ENCODE measurements at regions not wholly inside any gene's neighbourhood (a gene's known extent, or its start where the extent isn't known, plus 50 kb on each side); places are given as distances from the start of the nearest gene placed in this dataset.

DNA sequence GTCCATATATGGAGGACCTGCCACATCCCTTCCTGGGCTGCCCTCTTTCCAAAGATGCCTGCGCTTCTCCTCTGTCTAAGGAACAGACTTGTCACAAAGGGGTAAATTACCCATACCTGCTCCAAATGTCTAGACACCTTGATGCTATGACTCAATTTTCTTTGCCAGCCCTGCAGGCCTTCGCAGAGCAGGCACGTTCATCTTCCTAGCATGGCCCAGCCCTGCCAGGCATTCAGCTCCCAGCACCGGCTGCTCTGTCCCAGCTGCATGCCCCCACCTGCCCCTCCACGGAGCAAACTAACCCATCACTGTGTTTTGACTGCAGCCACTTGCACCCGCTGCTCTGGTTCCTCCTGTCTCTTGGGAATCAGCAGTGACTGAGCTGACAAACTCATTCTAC, 526.1 kb downstream of the MIAT start:
- Histone ChIP-seq H3K27ac (no peak overlapping the region), H3K27me3 (no peaks in the 10 kb centered on the region), H3K4me3 (no peak overlapping the region), H3K36me3 (no peaks in the 10 kb centered on the region), H3K9me3 (no peaks in the 10 kb centered on the region), H3K4me1 (no peaks in the 10 kb centered on the region)
- TF ChIP-seq EP300 (IDR thresholded peaks at IDR 0.05) (no peak), POLR2A (IDR thresholded peaks at IDR 0.05) (no peak), POLR2AphosphoS5 (IDR thresholded peaks at IDR 0.05) (no peak)
- TF ChIP-seq, protein P1, sequence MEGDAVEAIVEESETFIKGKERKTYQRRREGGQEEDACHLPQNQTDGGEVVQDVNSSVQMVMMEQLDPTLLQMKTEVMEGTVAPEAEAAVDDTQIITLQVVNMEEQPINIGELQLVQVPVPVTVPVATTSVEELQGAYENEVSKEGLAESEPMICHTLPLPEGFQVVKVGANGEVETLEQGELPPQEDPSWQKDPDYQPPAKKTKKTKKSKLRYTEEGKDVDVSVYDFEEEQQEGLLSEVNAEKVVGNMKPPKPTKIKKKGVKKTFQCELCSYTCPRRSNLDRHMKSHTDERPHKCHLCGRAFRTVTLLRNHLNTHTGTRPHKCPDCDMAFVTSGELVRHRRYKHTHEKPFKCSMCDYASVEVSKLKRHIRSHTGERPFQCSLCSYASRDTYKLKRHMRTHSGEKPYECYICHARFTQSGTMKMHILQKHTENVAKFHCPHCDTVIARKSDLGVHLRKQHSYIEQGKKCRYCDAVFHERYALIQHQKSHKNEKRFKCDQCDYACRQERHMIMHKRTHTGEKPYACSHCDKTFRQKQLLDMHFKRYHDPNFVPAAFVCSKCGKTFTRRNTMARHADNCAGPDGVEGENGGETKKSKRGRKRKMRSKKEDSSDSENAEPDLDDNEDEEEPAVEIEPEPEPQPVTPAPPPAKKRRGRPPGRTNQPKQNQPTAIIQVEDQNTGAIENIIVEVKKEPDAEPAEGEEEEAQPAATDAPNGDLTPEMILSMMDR (IDR thresholded peaks at IDR 0.05), result no peak
- 80 to 97% (median 86%) methylated on average over 4 to 6 of the region's 6 CpGs for WGBS, 5 donors
- intact Hi-C loops (cut with DNase I; ENCODE audit: low total_unique reads), result no loop called here
- DNase-seq, result no peak

DNA sequence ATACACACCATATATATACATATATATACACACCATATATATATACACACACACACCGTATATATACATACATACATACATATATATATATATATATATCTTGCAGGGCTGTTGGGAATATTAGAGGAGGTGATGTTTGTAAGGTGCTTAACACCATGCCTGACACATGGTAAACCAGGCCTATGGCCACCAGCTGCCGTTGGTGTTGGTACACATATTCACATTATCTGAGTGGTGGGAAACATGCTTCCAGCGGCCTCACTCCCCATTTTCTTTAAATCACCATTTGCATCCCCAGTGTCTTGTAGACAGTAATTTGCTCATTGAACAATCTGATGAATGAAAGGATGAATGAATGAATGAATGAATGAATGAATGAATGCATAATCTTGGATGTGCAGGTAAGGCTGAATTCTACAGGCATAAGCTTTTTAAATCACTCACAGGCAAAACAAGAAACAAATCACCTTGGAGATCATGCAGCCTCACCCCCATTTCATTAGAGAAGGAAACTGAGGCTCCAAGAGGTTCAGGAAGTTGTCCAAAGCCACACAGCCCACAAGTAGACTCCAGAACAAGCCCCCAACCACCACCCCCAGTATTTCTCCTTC, 527.8 kb downstream of the MIAT start:
- no peak overlapping the region for H3K27ac ChIP-seq
- H3K27me3 ChIP-seq, result no peaks in the 10 kb centered on the region
- DNase-seq, result no peak
- H3K4me3 ChIP-seq, result no peak overlapping the region
- intact Hi-C loops (cut with DNase I; ENCODE audit: low total_unique reads), result no loop called here
- no peaks in the 10 kb centered on the region for H3K36me3 ChIP-seq
- H3K4me1 ChIP-seq, result no peaks in the 10 kb centered on the region
- 85 to 91% (median 89%) methylated on average over 3 of the region's 3 CpGs for WGBS, 5 donors
- TF ChIP-seq, protein P1 (IDR thresholded peaks at IDR 0.05), result no peak
- TF ChIP-seq POLR2A (IDR thresholded peaks at IDR 0.05), result no peak
- no peak for TF ChIP-seq POLR2AphosphoS5 (IDR thresholded peaks at IDR 0.05)
- TF ChIP-seq EP300 (IDR thresholded peaks at IDR 0.05), result no peak
- H3K9me3 ChIP-seq, result no peaks in the 10 kb centered on the region

DNA sequence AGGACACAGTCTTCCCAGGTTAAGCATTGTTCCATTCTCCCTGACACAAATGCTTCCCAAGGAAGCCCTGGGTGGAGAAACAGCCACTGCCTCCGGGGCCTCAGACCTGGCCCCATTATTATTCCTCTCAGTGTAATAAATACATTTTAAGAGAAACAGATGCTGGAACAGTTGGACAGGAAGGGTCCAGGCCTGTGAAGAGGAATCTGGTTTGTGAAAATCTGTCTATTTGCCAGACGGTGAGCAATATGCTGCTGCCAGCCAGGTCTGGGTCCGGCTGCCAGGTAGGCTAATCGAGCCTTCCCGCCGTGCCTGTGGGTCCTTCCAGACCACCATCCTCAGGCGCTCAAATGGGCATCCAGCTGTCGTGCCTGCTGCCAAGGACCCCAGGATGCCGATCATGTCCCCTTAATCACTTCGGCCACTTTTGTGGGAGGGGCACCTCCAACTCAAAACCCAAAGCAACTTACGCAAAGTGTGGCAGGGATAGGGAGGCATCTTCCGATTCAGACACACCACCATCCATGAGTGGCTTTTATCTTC, 528.4 kb downstream of the MIAT start:
- H3K36me3 ChIP-seq, result no peaks in the 10 kb centered on the region
- intact Hi-C loops (cut with DNase I; ENCODE audit: low total_unique reads), result no loop called here
- WGBS, 5 donors, result 84 to 89% (median 86%) methylated on average over 12 of the region's 12 CpGs
- no peaks in the 10 kb centered on the region for H3K27me3 ChIP-seq
- no peaks in the 10 kb centered on the region for H3K4me1 ChIP-seq
- TF ChIP-seq, protein P1 (IDR thresholded peaks at IDR 0.05), result no peak
- TF ChIP-seq POLR2A (IDR thresholded peaks at IDR 0.05) (no peak), POLR2AphosphoS5 (IDR thresholded peaks at IDR 0.05) (no peak)
- no peak overlapping the region for H3K4me3 ChIP-seq
- peaks cover 0 to 1% (median 0%) of the 10 kb centered on the region in 4 donors for H3K9me3 ChIP-seq
- no peak overlapping the region for H3K27ac ChIP-seq
- no peak for DNase-seq

DNA sequence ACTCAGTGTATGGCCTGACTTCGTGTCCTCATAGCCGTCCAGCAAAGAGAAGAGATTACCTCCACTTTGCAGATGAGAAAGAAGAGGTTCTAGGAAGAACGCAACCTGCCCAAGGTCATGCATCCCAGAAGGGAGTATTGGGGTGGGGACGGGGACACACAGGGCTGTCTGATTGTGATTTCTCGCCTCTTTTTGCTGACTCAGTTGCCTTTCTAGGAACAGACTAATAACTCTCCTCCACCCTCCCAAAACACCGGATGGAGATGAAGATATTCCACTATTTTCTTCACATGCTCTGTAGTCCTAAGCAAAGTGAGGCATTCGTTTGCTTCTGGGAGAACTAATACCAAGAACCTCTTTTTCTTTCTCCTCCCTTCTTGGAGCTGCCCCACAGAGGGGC, 529.3 kb downstream of the MIAT start:
- DNase-seq, result no peak
- Histone ChIP-seq H3K9me3 (peaks cover 0 to 7% (median 2%) of the 10 kb centered on the region in 4 donors), H3K4me1 (no peaks in the 10 kb centered on the region), H3K27ac (no peak overlapping the region), H3K4me3 (no peak overlapping the region), H3K27me3 (no peaks in the 10 kb centered on the region), H3K36me3 (no peaks in the 10 kb centered on the region)
- intact Hi-C loops (cut with DNase I; ENCODE audit: low total_unique reads), result no loop called here
- WGBS, 5 donors, result 77 to 81% (median 78%) methylated on average over 7 of the region's 7 CpGs
- TF ChIP-seq POLR2AphosphoS5 (IDR thresholded peaks at IDR 0.05) (no peak), POLR2A (IDR thresholded peaks at IDR 0.05) (no peak), EP300 (IDR thresholded peaks at IDR 0.05) (no peak)
- TF ChIP-seq, protein P1 (IDR thresholded peaks at IDR 0.05), result no peak

Data from stomach (tissue), 8 donors.